Choroid plexus epithelial cell (primary cell): ENCODE measurements at regions not wholly inside any gene's neighbourhood (a gene's known extent, or its start where the extent isn't known, plus 50 kb on each side); places are given as distances from the start of the nearest gene placed in this dataset.

Source experiments
- DNase-seq: peaks from one replicate; pipeline ENCODE4 v3.0.0-alpha.2; 2010; ENCODE audit warnings: low read depth
- H3K4me3 ChIP-seq: 2 replicates; pipeline ENCODE4 v1.5.1; 2011; ENCODE audit warnings: low read depth, mild to moderate bottlenecking, control low read depth, low read length, moderate library complexity
- CTCF ChIP-seq: conservative IDR thresholded peaks from 2 replicates; pipeline ENCODE4 v1.5.1; 2011; ENCODE audit warnings: low read depth, mild to moderate bottlenecking, control low read depth, inconsistent platforms, low read length, moderate library complexity

DNA sequence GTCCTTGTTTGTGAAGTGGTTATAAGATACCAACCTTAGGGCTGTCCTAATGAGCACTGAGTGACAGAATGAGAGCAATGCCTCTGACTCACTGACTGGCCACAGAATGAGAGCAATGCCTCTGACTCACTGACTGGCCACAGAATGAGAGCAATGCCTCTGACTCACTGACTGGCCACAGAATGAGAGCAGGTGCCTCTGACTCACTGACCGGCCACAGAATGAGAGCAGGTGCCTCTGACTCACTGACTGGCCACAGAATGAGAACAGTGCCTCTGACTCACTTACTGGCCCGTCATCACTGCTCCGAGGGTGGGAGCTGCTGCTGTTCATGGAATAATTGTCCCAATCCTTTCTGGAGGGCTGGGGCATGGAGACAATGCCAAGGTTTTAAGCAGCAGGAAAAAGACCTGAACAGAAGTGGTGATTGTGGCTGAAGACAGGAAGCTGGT is 265.2 kb upstream of the PPP2R2D start:
- DNase-seq, result no peak
- no peak overlapping the region for H3K4me3 ChIP-seq
- TF ChIP-seq CTCF, result no peak

DNA sequence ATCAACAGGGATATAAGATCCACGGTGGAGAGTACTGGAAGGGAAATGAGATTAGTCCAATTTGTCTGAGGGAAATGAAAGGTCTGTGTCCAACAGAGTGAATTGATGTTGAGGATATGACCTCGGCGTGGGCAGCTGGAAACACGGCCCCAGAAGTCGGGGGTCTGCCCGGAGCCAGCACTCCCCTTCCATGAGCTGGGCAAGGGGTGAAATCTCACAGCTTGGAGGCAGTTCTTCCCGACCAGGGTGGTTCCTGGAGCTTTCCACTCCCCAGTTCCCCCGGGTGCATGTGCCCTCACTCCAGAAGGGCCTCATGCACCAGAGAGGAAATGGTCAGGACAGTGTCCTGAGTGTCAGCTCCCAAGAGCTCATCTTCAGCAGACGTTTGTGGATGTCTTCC is 264.7 kb upstream of the PPP2R2D start:
- TF ChIP-seq CTCF, result no peak
- no peak overlapping the region for H3K4me3 ChIP-seq

DNA sequence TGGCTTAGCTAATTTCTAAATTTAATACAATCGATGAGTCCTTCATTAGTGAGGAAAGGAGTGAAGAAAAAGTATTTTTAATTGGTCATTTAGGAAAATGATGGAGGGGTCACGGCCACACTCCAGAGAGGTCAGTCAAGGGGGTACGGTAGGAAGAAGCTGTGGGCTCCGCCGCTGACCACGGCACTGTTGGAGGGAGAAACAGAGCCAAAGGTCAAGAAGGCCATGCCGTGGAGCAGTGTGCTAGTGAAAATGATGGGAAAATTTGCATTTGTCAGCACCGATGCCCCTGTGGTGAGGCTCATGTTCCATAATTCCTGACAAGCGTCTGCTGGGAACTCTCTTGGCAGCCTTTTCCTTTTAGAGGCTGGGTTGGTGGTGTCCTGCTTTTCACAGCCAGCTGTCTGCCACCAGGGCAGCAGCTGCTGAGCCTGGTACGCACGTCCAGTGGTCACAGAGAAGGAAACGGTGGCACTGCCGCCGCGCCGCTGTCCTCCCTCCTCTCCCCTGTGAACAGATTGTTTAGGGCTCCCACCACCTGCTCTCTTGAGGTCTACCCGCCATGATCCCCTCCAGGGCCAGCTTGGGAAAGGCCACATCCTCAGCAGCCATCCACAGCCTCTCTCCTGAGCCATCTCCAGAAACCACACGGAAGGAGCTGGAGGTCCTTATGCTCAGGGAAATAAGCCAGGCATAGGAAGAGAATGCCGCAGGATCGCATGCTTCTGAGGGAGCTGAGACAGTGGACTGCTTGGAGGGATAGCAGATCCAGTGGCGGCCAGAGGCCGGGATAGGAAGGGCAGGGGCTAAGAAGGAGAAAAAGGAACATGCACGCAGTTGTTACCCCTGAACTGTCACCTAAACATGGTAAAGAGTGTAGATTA is 263.7 kb upstream of the PPP2R2D start:
- no peak overlapping the region for H3K4me3 ChIP-seq
- no peak for TF ChIP-seq CTCF

More for the DNA sequence above, 264.7 kb upstream of the PPP2R2D start:
- DNase-seq, result no peak

GRCh38 chr10:131638049-131638879 is 262.5 kb upstream of the PPP2R2D start:
- DNase-seq, result no peak
- no peak for TF ChIP-seq CTCF
- no peak overlapping the region for H3K4me3 ChIP-seq

More for the DNA sequence above, 263.7 kb upstream of the PPP2R2D start:
- DNase-seq, result no peak

GRCh38 chr10:131638880-131639278 is 261.9 kb upstream of the PPP2R2D start:
- TF ChIP-seq CTCF, result no peak
- no peak for DNase-seq
- H3K4me3 ChIP-seq, result no peak overlapping the region

DNA sequence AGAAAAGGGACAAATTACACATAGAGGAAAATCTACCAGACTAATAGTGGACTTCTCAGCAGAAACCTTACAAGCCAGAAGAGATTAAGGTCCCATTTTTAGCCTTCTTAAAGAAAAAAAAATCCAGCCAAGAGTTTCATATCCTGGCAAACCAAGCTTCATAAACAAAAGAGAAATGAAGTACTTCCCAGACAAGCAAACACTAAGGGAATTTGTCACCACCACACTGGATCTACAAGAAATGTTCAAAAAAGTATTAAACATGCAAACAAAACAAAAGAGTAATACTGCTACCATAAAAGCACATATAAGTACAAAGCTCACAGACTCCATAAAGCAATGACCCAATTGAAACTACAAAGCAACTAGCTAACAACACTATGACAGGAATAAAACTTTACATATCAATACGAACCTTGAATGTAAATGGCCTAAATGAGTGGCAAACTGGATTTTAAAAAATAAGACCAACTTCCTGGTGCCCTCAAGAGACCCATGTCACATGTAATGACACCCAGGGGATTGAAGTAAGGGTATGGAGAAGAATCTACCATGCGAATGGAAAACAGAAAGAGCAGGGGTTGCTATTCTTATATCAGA is 260.7 kb upstream of the PPP2R2D start:
- DNase-seq, result no peak
- no peak for TF ChIP-seq CTCF
- no peak overlapping the region for H3K4me3 ChIP-seq
